ENCODE measurements at regions not wholly inside any gene's neighbourhood (a gene's known extent, or its start where the extent isn't known, plus 50 kb on each side); places are given as distances from the start of the nearest gene placed in this dataset.

- TF ChIP-seq CTCF (conservative IDR thresholded peaks at IDR 0.05 in 1 of 2, IDR thresholded peaks at IDR 0.05 in 1 of 2; ENCODE audit: low read depth in 1 of 2, low read length in 2 of 2): no peak
- no peak for TF ChIP-seq EZH2 (IDR thresholded peaks at IDR 0.05; ENCODE audit: low read length, missing control alignments)
These were observed 187.4 kb upstream of the JARID2 start for GRCh38 chr6:15058200-15059061.
